Skeletal muscle tissue (tissue), 4 donors: ENCODE measurements at regions not wholly inside any gene's neighbourhood (a gene's known extent, or its start where the extent isn't known, plus 50 kb on each side); places are given as distances from the start of the nearest gene placed in this dataset. TPM values are rescaled to one million over a fixed set of nuclear protein-coding genes. Genes with fewer than 3 reads are reported as not detected.

ENCODE experiments used
- H3K27ac ChIP-seq: one replicate; pipeline ENCODE4 v1.7.0; 2013; ENCODE audit warnings: mild to moderate bottlenecking, low read depth, low read length, inconsistent platforms
- H3K27me3 ChIP-seq, 3 donors: one replicate each; pipeline ENCODE4 v1.7.0; 2013; ENCODE audit warnings: low read length in 3 of 3; ENCODE audit not compliant: control insufficient read depth in 3 of 3, insufficient read depth in 3 of 3
- H3K36me3 ChIP-seq, 3 donors: one replicate each; pipeline ENCODE4 v1.7.0; 2013; ENCODE audit warnings: low read length in 3 of 3; ENCODE audit not compliant: control insufficient read depth in 3 of 3, insufficient read depth in 3 of 3
- H3K4me1 ChIP-seq, 3 donors: one replicate each; pipeline ENCODE4 v1.7.0; 2013; ENCODE audit warnings: low read length in 3 of 3, mild to moderate bottlenecking in 3 of 3; ENCODE audit not compliant: control insufficient read depth in 3 of 3, insufficient read depth in 3 of 3
- H3K4me3 ChIP-seq, 3 donors: one replicate each; pipeline ENCODE4 v1.7.0; 2013; ENCODE audit warnings: low read length in 3 of 3
- H3K9ac ChIP-seq, 3 donors: one replicate each; pipeline ENCODE4 v1.7.0; 2013; ENCODE audit warnings: low read length in 3 of 3, mild to moderate bottlenecking in 3 of 3, moderate library complexity in 2 of 3, low read depth in 1 of 3
- H3K9me3 ChIP-seq, 3 donors: one replicate each; pipeline ENCODE4 v1.7.0; 2013; ENCODE audit warnings: low read length in 3 of 3; ENCODE audit not compliant: control insufficient read depth in 3 of 3
- small RNA-seq: library from RNA; depleted of rRNA; stranded (forward); fragments of <200 nt; gene quantifications from one replicate; pipeline ENCODE3, GENCODE V24; 2014
- donor health status: Osteomylitis.

DNA sequence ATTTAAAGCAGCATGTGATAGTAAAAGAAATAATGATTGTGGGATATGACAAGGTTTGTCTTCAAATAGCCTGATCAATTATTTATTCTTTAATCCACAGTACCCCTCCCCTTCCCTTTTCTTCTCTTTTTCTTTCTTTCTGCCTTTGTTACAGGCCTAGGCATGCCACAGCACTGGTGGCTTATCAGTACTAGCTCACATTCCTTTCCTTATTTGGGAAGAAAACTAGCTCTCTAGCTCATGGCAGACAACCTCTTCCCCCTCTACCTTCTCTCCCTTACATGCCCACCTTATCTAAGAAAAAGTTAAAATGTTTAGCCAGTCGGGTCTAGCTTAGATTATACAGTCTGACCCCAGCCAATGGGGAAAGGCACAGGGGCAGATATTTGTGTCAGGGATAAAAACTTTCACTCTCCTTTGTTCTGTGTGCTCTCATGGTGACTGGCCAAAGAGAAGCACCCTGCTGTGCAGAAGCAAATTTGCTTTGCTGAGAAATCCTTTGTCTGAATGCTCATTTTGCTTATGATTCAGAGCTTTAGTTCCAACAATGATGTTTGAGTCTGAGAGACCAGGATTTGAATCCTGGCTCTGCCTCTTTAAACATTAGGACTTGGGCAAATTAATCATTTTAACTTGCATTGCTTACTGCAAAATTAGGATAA, 75.8 kb upstream of the CDH12 start:
- Histone ChIP-seq H3K27me3 (no peaks in the 10 kb centered on the region), H3K4me1 (no peaks in the 10 kb centered on the region), H3K27ac (no peak overlapping the region), H3K4me3 (no peak overlapping the region), H3K36me3 (no peaks in the 10 kb centered on the region), H3K9me3 (no peaks in the 10 kb centered on the region), H3K9ac (no peak overlapping the region)

DNA sequence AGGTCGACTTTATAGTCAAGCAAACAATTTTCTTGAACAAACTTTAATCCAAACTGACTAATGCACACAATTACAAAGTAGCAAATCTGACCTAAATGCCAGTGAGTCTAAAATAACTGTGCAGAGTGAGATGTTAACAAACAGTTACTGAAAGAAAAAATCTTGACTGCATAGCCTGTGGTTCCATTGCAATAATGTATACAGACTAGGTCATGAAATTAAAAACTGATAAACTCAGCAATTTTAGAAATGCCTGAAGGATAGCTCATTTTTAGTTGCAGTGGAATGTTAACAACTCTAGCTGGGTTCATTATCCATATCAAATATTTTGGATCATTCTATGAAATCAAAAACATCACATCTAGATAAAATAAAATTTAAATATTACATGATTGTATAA, 73.4 kb upstream of the CDH12 start:
- Histone ChIP-seq H3K36me3 (no peaks in the 10 kb centered on the region), H3K9ac (no peak overlapping the region), H3K4me1 (no peaks in the 10 kb centered on the region), H3K27me3 (no peaks in the 10 kb centered on the region), H3K27ac (no peak overlapping the region), H3K9me3 (no peaks in the 10 kb centered on the region), H3K4me3 (no peak overlapping the region)

DNA sequence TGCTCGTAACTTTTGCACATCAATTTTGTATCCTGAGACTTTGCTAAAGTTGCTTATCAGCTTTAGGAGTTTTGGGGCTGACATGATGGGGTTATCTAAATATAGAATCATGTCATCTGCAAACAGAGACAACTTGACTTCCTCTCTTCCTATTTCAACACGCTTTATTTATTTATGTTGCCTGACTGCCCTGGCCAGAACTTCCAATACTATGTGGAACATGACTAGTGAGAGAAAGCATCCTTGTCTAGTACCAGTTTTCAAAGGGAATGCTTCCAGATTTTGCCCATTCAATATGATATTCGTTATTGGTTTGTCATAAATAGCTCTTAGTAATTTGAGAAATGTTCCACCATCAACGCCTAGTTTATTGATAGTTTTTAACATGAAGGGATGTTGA, 65.4 kb upstream of the CDH12 start:
- Histone ChIP-seq H3K36me3 (no peaks in the 10 kb centered on the region), H3K27ac (no peak overlapping the region)

DNA sequence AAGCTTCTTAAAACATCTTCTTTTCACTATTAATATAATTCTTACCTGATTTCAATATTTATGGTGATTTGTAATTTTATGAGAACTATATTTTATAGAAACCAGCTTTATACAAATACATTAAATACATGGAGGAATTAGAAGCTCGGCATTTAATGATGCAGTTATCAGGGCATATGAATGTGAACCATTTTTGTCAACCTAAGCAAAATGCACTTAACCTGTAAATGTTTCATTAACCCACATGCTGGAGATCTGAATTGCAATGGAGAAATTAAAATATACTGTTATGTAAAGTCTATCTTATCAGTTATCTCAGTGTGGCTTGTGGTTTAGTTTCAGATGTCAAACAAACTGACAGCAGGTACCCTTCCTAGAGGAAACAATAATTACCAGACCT, 63.2 kb upstream of the CDH12 start:
- H3K9me3 ChIP-seq: no peaks in the 10 kb centered on the region
- no peaks in the 10 kb centered on the region for H3K36me3 ChIP-seq
- no peak overlapping the region for H3K27ac ChIP-seq
- H3K4me3 ChIP-seq: no peak overlapping the region
- H3K27me3 ChIP-seq: no peaks in the 10 kb centered on the region
- no peaks in the 10 kb centered on the region for H3K4me1 ChIP-seq
- H3K9ac ChIP-seq: no peak overlapping the region

More for the DNA sequence above, 65.4 kb upstream of the CDH12 start:
- Histone ChIP-seq H3K27me3 (no peaks in the 10 kb centered on the region), H3K4me3 (no peak overlapping the region), H3K4me1 (no peaks in the 10 kb centered on the region), H3K9ac (no peak overlapping the region), H3K9me3 (no peaks in the 10 kb centered on the region)

GRCh38 chr5:22911019-22911418, 57.9 kb upstream of the CDH12 start:
- no peak overlapping the region for H3K27ac ChIP-seq
- no peaks in the 10 kb centered on the region for H3K36me3 ChIP-seq
- H3K9me3 ChIP-seq: no peaks in the 10 kb centered on the region
- H3K4me3 ChIP-seq: no peak overlapping the region
- no peaks in the 10 kb centered on the region for H3K27me3 ChIP-seq
- H3K9ac ChIP-seq: no peak overlapping the region
- H3K4me1 ChIP-seq: no peaks in the 10 kb centered on the region

GRCh38 chr5:22910523-22910922, 57.4 kb upstream of the CDH12 start:
- H3K36me3 ChIP-seq: no peaks in the 10 kb centered on the region
- no peaks in the 10 kb centered on the region for H3K4me1 ChIP-seq
- H3K9ac ChIP-seq: no peak overlapping the region

GRCh38 chr5:22908586-22908985, 55.4 kb upstream of the CDH12 start:
- H3K27ac ChIP-seq: no peak overlapping the region
- no peaks in the 10 kb centered on the region for H3K27me3 ChIP-seq
- H3K4me3 ChIP-seq: no peak overlapping the region
- H3K9ac ChIP-seq: no peak overlapping the region
- H3K9me3 ChIP-seq: no peaks in the 10 kb centered on the region
- no peaks in the 10 kb centered on the region for H3K36me3 ChIP-seq
- no peaks in the 10 kb centered on the region for H3K4me1 ChIP-seq

More at GRCh38 chr5:22910523-22910922, 57.4 kb upstream of the CDH12 start:
- H3K4me3 ChIP-seq: no peak overlapping the region
- no peaks in the 10 kb centered on the region for H3K27me3 ChIP-seq
- H3K27ac ChIP-seq: no peak overlapping the region
- H3K9me3 ChIP-seq: no peaks in the 10 kb centered on the region

DNA sequence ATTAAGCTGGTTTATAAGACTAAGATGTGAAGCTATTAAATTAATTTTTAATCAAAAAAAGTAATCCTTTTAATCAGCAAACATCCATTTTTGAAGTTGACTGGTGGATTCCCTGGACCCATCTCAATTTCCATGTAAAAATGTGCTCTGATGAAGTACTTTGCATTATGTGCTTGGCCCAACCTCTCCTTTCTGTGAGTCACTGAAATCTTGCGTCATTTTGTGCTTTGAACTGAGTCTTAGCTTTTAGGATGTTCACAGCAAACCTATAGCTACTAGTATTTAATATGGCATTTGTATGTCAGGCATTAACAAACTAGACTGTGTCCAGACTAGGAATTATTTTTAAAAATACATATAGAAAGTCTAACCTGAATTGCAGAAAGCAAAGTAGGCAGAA, 55.0 kb upstream of the CDH12 start:
- Histone ChIP-seq H3K4me1 (no peaks in the 10 kb centered on the region), H3K27me3 (no peaks in the 10 kb centered on the region), H3K4me3 (no peak overlapping the region), H3K9ac (no peak overlapping the region), H3K36me3 (no peaks in the 10 kb centered on the region), H3K27ac (no peak overlapping the region), H3K9me3 (no peaks in the 10 kb centered on the region)

Small RNAs in the stretch of these regions (small RNA-seq; reads per million reads assigned to genes)
- not detected for gene RF00019
